HL-60 (cell line): ENCODE measurements at regions not wholly inside any gene's neighbourhood (a gene's known extent, or its start where the extent isn't known, plus 50 kb on each side); places are given as distances from the start of the nearest gene placed in this dataset.

Source experiments
- CTCF ChIP-seq: IDR thresholded peaks from one replicate; pipeline ENCODE4 v1.5.1; 2011; ENCODE audit warnings: low read length, control low read depth, inconsistent platforms; ENCODE audit not compliant: insufficient read depth
- GABPA ChIP-seq: IDR thresholded peaks from 2 replicates; pipeline ENCODE4 v1.6.1; 2012; ENCODE audit warnings: low read depth
- POLR2AphosphoS5 ChIP-seq: IDR thresholded peaks from 2 replicates; pipeline ENCODE4 v1.6.1; 2012; ENCODE audit warnings: low read depth
- REST ChIP-seq: IDR thresholded peaks from 2 replicates; pipeline ENCODE4 v1.6.1; 2012; ENCODE audit warnings: low read depth; ENCODE audit not compliant: insufficient replicate concordance

GRCh38 chr3:96259-96658, 100.3 kb upstream of the CHL1 start:
- no peak for TF ChIP-seq CTCF
- no peak for TF ChIP-seq GABPA
- TF ChIP-seq POLR2AphosphoS5: no peak
- no peak for TF ChIP-seq REST
